ENCODE measurements at regions not wholly inside any gene's neighbourhood (a gene's known extent, or its start where the extent isn't known, plus 50 kb on each side); places are given as distances from the start of the nearest gene placed in this dataset.

- H3K27me3 ChIP-seq, result no peaks in the 10 kb centered on the region
- H3K9me3 ChIP-seq, result no peaks in the 10 kb centered on the region
- intact Hi-C loops (cut with DNase I), result no loop called here
- no peaks in the 10 kb centered on the region for H3K36me3 ChIP-seq
- H3K27ac ChIP-seq, result no peak overlapping the region
- no peak for TF ChIP-seq CTCF (IDR thresholded peaks at IDR 0.05)
- H3K4me1 ChIP-seq, result no peaks in the 10 kb centered on the region
- no peak for DNase-seq (ENCODE audit: low spot score in 2 of 2)
- no peak overlapping the region for H3K4me3 ChIP-seq
These were observed 58.0 kb upstream of the EFCAB3 start for GRCh38 chr17:62322313-62322712.

- H3K4me1 ChIP-seq, result no peaks in the 10 kb centered on the region
- H3K27ac ChIP-seq, result no peak overlapping the region
- no peak for DNase-seq (ENCODE audit: low spot score in 2 of 2)
- H3K27me3 ChIP-seq, result no peaks in the 10 kb centered on the region
- no peaks in the 10 kb centered on the region for H3K36me3 ChIP-seq
- intact Hi-C loops (cut with DNase I), result no loop called here
- no peak overlapping the region for H3K4me3 ChIP-seq
- no peak for TF ChIP-seq CTCF (IDR thresholded peaks at IDR 0.05)
- H3K9me3 ChIP-seq, result no peaks in the 10 kb centered on the region
These were observed 58.9 kb upstream of the EFCAB3 start for GRCh38 chr17:62321451-62321850.

GRCh38 chr17:62319846-62320245, 60.5 kb upstream of the EFCAB3 start:
- no peak overlapping the region for H3K4me3 ChIP-seq
- no peak for DNase-seq (ENCODE audit: low spot score in 2 of 2)
- TF ChIP-seq CTCF (IDR thresholded peaks at IDR 0.05), result no peak
- no peaks in the 10 kb centered on the region for H3K4me1 ChIP-seq
- no peaks in the 10 kb centered on the region for H3K36me3 ChIP-seq
- H3K27ac ChIP-seq, result no peak overlapping the region
- H3K27me3 ChIP-seq, result no peaks in the 10 kb centered on the region
- intact Hi-C loops (cut with DNase I), result no loop called here
- H3K9me3 ChIP-seq, result no peaks in the 10 kb centered on the region

GRCh38 chr17:62309396-62309795, 71.0 kb upstream of the EFCAB3 start:
- H3K4me1 ChIP-seq, result no peaks in the 10 kb centered on the region
- DNase-seq (ENCODE audit: low spot score in 2 of 2), result no peak
- H3K4me3 ChIP-seq, result no peak overlapping the region
- no peak overlapping the region for H3K27ac ChIP-seq
- H3K27me3 ChIP-seq, result no peaks in the 10 kb centered on the region
- no peaks in the 10 kb centered on the region for H3K9me3 ChIP-seq
- intact Hi-C loops (cut with DNase I), result no loop called here
- H3K36me3 ChIP-seq, result no peaks in the 10 kb centered on the region
- TF ChIP-seq CTCF (IDR thresholded peaks at IDR 0.05), result no peak

- H3K4me1 ChIP-seq, result no peaks in the 10 kb centered on the region
- intact Hi-C loops (cut with DNase I), result no loop called here
- no peaks in the 10 kb centered on the region for H3K27me3 ChIP-seq
- no peaks in the 10 kb centered on the region for H3K9me3 ChIP-seq
- no peak overlapping the region for H3K27ac ChIP-seq
- no peak for TF ChIP-seq CTCF (IDR thresholded peaks at IDR 0.05)
- H3K36me3 ChIP-seq, result no peaks in the 10 kb centered on the region
- no peak overlapping the region for H3K4me3 ChIP-seq
- no peak for DNase-seq (ENCODE audit: low spot score in 2 of 2)
These were observed 73.2 kb upstream of the EFCAB3 start for GRCh38 chr17:62307196-62307595.

GRCh38 chr17:62303476-62303875, 76.9 kb upstream of the EFCAB3 start:
- no peaks in the 10 kb centered on the region for H3K4me1 ChIP-seq
- H3K9me3 ChIP-seq, result no peaks in the 10 kb centered on the region
- H3K27ac ChIP-seq, result no peak overlapping the region
- no peak for DNase-seq (ENCODE audit: low spot score in 2 of 2)
- no peaks in the 10 kb centered on the region for H3K36me3 ChIP-seq
- intact Hi-C loops (cut with DNase I), result no loop called here
- H3K27me3 ChIP-seq, result no peaks in the 10 kb centered on the region
- no peak overlapping the region for H3K4me3 ChIP-seq
- TF ChIP-seq CTCF (IDR thresholded peaks at IDR 0.05), result no peak
